ENCODE measurements at regions not wholly inside any gene's neighbourhood (a gene's known extent, or its start where the extent isn't known, plus 50 kb on each side); places are given as distances from the start of the nearest gene placed in this dataset.

GRCh38 chr2:186044761-186045160, 306.2 kb downstream of the FSIP2 start:
- in situ Hi-C loops (cut with HindIII; ENCODE audit: low pct_unique_long_range_greater_than_20kb, low sequenced_read_pairs), result no loop called here
- DNase-seq (ENCODE audit: low read depth, low spot score), result no peak

GRCh38 chr2:186052930-186053329, 314.3 kb downstream of the FSIP2 start:
- in situ Hi-C loops (cut with HindIII; ENCODE audit: low pct_unique_long_range_greater_than_20kb, low sequenced_read_pairs), result no loop called here
- no peak for DNase-seq (ENCODE audit: low read depth, low spot score)

GRCh38 chr2:186058614-186059013, 320.0 kb downstream of the FSIP2 start:
- in situ Hi-C loops (cut with HindIII; ENCODE audit: low pct_unique_long_range_greater_than_20kb, low sequenced_read_pairs), result no loop called here
- DNase-seq (ENCODE audit: low read depth, low spot score), result no peak

GRCh38 chr2:186059096-186059495, 320.5 kb downstream of the FSIP2 start:
- in situ Hi-C loops (cut with HindIII; ENCODE audit: low pct_unique_long_range_greater_than_20kb, low sequenced_read_pairs), result no loop called here
- DNase-seq (ENCODE audit: low read depth, low spot score), result no peak

GRCh38 chr2:186060744-186061440, 322.3 kb downstream of the FSIP2 start:
- no peak for DNase-seq (ENCODE audit: low read depth, low spot score)
- in situ Hi-C loops (cut with HindIII; ENCODE audit: low pct_unique_long_range_greater_than_20kb, low sequenced_read_pairs), result no loop called here

- no peak for DNase-seq (ENCODE audit: low read depth, low spot score)
- in situ Hi-C loops (cut with HindIII; ENCODE audit: low pct_unique_long_range_greater_than_20kb, low sequenced_read_pairs), result no loop called here
These were observed 325.9 kb downstream of the FSIP2 start for GRCh38 chr2:186064507-186064906.

- DNase-seq (ENCODE audit: low read depth, low spot score), result no peak
- in situ Hi-C loops (cut with HindIII; ENCODE audit: low pct_unique_long_range_greater_than_20kb, low sequenced_read_pairs), result no loop called here
These were observed 326.9 kb downstream of the FSIP2 start for GRCh38 chr2:186065491-186065890.

GRCh38 chr2:186068139-186068801, 329.7 kb downstream of the FSIP2 start:
- in situ Hi-C loops (cut with HindIII; ENCODE audit: low pct_unique_long_range_greater_than_20kb, low sequenced_read_pairs), result no loop called here
- DNase-seq (ENCODE audit: low read depth, low spot score), result no peak

GRCh38 chr2:186069676-186070075, 331.1 kb downstream of the FSIP2 start:
- in situ Hi-C loops (cut with HindIII; ENCODE audit: low pct_unique_long_range_greater_than_20kb, low sequenced_read_pairs), result no loop called here
- DNase-seq (ENCODE audit: low read depth, low spot score), result no peak

- DNase-seq (ENCODE audit: low read depth, low spot score), result no peak
- in situ Hi-C loops (cut with HindIII; ENCODE audit: low pct_unique_long_range_greater_than_20kb, low sequenced_read_pairs), result no loop called here
These were observed 346.6 kb downstream of the FSIP2 start for GRCh38 chr2:186085226-186085625.

GRCh38 chr2:186093174-186093573, 354.6 kb downstream of the FSIP2 start:
- in situ Hi-C loops (cut with HindIII; ENCODE audit: low pct_unique_long_range_greater_than_20kb, low sequenced_read_pairs), result no loop called here
- no peak for DNase-seq (ENCODE audit: low read depth, low spot score)

- DNase-seq (ENCODE audit: low read depth, low spot score), result no peak
- in situ Hi-C loops (cut with HindIII; ENCODE audit: low pct_unique_long_range_greater_than_20kb, low sequenced_read_pairs), result no loop called here
These were observed 360.2 kb downstream of the FSIP2 start for GRCh38 chr2:186098821-186099220.

GRCh38 chr2:186099826-186100225, 361.2 kb downstream of the FSIP2 start:
- in situ Hi-C loops (cut with HindIII; ENCODE audit: low pct_unique_long_range_greater_than_20kb, low sequenced_read_pairs), result no loop called here
- no peak for DNase-seq (ENCODE audit: low read depth, low spot score)

- no peak for DNase-seq (ENCODE audit: low read depth, low spot score)
- in situ Hi-C loops (cut with HindIII; ENCODE audit: low pct_unique_long_range_greater_than_20kb, low sequenced_read_pairs), result no loop called here
These were observed 362.0 kb downstream of the FSIP2 start for GRCh38 chr2:186100636-186101035.

- no peak for DNase-seq (ENCODE audit: low read depth, low spot score)
- in situ Hi-C loops (cut with HindIII; ENCODE audit: low pct_unique_long_range_greater_than_20kb, low sequenced_read_pairs), result no loop called here
These were observed 363.0 kb downstream of the FSIP2 start for GRCh38 chr2:186101616-186102015.

- in situ Hi-C loops (cut with HindIII; ENCODE audit: low pct_unique_long_range_greater_than_20kb, low sequenced_read_pairs), result no loop called here
- DNase-seq (ENCODE audit: low read depth, low spot score), result no peak
These were observed 364.7 kb downstream of the FSIP2 start for GRCh38 chr2:186103276-186103675.

- no peak for DNase-seq (ENCODE audit: low read depth, low spot score)
- in situ Hi-C loops (cut with HindIII; ENCODE audit: low pct_unique_long_range_greater_than_20kb, low sequenced_read_pairs), result no loop called here
These were observed 366.6 kb downstream of the FSIP2 start for GRCh38 chr2:186105016-186105724.

- in situ Hi-C loops (cut with HindIII; ENCODE audit: low pct_unique_long_range_greater_than_20kb, low sequenced_read_pairs), result no loop called here
- no peak for DNase-seq (ENCODE audit: low read depth, low spot score)
These were observed 369.9 kb downstream of the FSIP2 start for GRCh38 chr2:186108470-186108869.

- in situ Hi-C loops (cut with HindIII; ENCODE audit: low pct_unique_long_range_greater_than_20kb, low sequenced_read_pairs), result no loop called here
These were observed 372.8 kb upstream of the ZC3H15 start for GRCh38 chr2:186113284-186113683.

More at GRCh38 chr2:186113284-186113683, 372.8 kb upstream of the ZC3H15 start:
- no peak for DNase-seq (ENCODE audit: low read depth, low spot score)

All from SK-MEL-5 (cell line).